Endothelial cell of umbilical vein (primary cell): ENCODE measurements at regions not wholly inside any gene's neighbourhood (a gene's known extent, or its start where the extent isn't known, plus 50 kb on each side); places are given as distances from the start of the nearest gene placed in this dataset.

Experiments used
- FOS ChIP-seq: IDR thresholded peaks from 2 replicates; pipeline ENCODE4 v1.6.1; 2011; ENCODE audit warnings: mild to moderate bottlenecking, low read length, moderate library complexity, borderline replicate concordance; ENCODE audit not compliant: insufficient read depth
- POLR2A ChIP-seq: IDR thresholded peaks from 2 replicates; pipeline ENCODE4 v1.6.1; 2012; ENCODE audit warnings: low read depth, mild to moderate bottlenecking, control low read depth, low read length
- POLR2AphosphoS5 ChIP-seq: IDR thresholded peaks from 2 replicates; pipeline ENCODE4 v1.6.1; 2012; ENCODE audit warnings: low read depth, mild to moderate bottlenecking, control low read depth, low read length, moderate library complexity; ENCODE audit not compliant: insufficient read depth
- TF ChIP-seq, protein P1 (sequence below): IDR thresholded peaks from 2 replicates; pipeline ENCODE4 v1.6.1; 2011; ENCODE audit not compliant: insufficient read depth, insufficient read length
- TF ChIP-seq, protein P2 (sequence below), 2 donors: IDR thresholded peaks; 1 replicate in 1 of 2; 2 replicates in 1 of 2; pipeline ENCODE4 v1.5.1; 2011; ENCODE audit warnings: low read length in 2 of 2, mild to moderate bottlenecking in 2 of 2, moderate library complexity in 2 of 2, control low read depth in 1 of 2, inconsistent platforms in 1 of 2, low read depth in 1 of 2; ENCODE audit not compliant: insufficient read depth in 1 of 2; ENCODE audit errors: extremely low read depth in 1 of 2

DNA sequence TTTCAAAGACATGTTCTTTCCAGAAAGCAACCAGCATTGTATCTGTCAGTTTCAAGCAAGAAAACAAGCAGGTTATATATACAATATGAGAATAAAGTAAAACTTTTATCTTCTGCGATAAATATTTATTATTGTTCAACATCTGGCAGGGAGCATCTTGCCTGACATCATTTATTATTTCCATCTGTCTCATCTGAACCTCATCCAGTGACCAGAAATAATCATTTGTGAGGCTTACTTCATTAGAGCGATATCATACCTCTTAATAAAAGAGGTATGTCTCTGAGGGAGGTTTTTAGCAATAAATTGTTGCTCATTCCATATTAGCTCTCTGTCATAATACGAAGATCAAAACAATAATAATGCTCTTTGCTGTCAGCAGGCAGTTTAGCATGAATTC, 226.1 kb downstream of the CDC14C start:
- no peak for TF ChIP-seq POLR2AphosphoS5
- TF ChIP-seq, protein P1, sequence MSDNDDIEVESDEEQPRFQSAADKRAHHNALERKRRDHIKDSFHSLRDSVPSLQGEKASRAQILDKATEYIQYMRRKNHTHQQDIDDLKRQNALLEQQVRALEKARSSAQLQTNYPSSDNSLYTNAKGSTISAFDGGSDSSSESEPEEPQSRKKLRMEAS = no peak
- TF ChIP-seq, protein P2, sequence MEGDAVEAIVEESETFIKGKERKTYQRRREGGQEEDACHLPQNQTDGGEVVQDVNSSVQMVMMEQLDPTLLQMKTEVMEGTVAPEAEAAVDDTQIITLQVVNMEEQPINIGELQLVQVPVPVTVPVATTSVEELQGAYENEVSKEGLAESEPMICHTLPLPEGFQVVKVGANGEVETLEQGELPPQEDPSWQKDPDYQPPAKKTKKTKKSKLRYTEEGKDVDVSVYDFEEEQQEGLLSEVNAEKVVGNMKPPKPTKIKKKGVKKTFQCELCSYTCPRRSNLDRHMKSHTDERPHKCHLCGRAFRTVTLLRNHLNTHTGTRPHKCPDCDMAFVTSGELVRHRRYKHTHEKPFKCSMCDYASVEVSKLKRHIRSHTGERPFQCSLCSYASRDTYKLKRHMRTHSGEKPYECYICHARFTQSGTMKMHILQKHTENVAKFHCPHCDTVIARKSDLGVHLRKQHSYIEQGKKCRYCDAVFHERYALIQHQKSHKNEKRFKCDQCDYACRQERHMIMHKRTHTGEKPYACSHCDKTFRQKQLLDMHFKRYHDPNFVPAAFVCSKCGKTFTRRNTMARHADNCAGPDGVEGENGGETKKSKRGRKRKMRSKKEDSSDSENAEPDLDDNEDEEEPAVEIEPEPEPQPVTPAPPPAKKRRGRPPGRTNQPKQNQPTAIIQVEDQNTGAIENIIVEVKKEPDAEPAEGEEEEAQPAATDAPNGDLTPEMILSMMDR (IDR thresholded peaks at IDR 0.05; ENCODE audit: extremely low read depth in 1 of 2, insufficient read depth in 1 of 2, low read depth in 1 of 2, low read length in 2 of 2) = no peak
- TF ChIP-seq POLR2A = no peak
- TF ChIP-seq FOS = no peak
